ENCODE measurements at regions not wholly inside any gene's neighbourhood (a gene's known extent, or its start where the extent isn't known, plus 50 kb on each side); places are given as distances from the start of the nearest gene placed in this dataset.

- no peak for DNase-seq (ENCODE audit: low spot score)
- no peaks in the 10 kb centered on the region for H3K36me3 Mint-ChIP-seq (ENCODE audit: low read depth)
- intact Hi-C loops (cut with micrococcal nuclease), result no loop called here
- H3K27me3 Mint-ChIP-seq (ENCODE audit: insufficient read depth), result no peaks in the 10 kb centered on the region
- H3K4me3 Mint-ChIP-seq, result no peak overlapping the region
- H3K9me3 Mint-ChIP-seq, result no peaks in the 10 kb centered on the region
- peaks cover 13% of the 10 kb centered on the region for H3K4me1 Mint-ChIP-seq (ENCODE audit: low read depth)
- H3K27ac Mint-ChIP-seq, result no peak overlapping the region
These were observed 141.4 kb downstream of the VAPA start for GRCh38 chr18:10055125-10055750.

GRCh38 chr18:10056506-10056905 is 142.7 kb downstream of the VAPA start:
- H3K36me3 Mint-ChIP-seq (ENCODE audit: low read depth), result no peaks in the 10 kb centered on the region
- intact Hi-C loops (cut with micrococcal nuclease), result no loop called here
- no peak overlapping the region for H3K4me3 Mint-ChIP-seq
- no peak overlapping the region for H3K27ac Mint-ChIP-seq
- no peak for DNase-seq (ENCODE audit: low spot score)
- H3K9me3 Mint-ChIP-seq, result no peaks in the 10 kb centered on the region
- H3K27me3 Mint-ChIP-seq (ENCODE audit: insufficient read depth), result peaks cover 2% of the 10 kb centered on the region
- peaks cover 13% of the 10 kb centered on the region for H3K4me1 Mint-ChIP-seq (ENCODE audit: low read depth)

- Mint-ChIP-seq H3K27ac (no peak overlapping the region), H3K27me3 (ENCODE audit: insufficient read depth) (peaks cover 6% of the 10 kb centered on the region), H3K4me3 (no peak overlapping the region), H3K36me3 (ENCODE audit: low read depth) (no peaks in the 10 kb centered on the region), H3K9me3 (no peaks in the 10 kb centered on the region), H3K4me1 (ENCODE audit: low read depth) (peaks cover 13% of the 10 kb centered on the region)
- no peak for DNase-seq (ENCODE audit: low spot score)
- intact Hi-C loops (cut with micrococcal nuclease), result no loop called here
These were observed 143.6 kb downstream of the VAPA start for GRCh38 chr18:10057401-10057893.

- no peak for DNase-seq (ENCODE audit: low spot score)
These were observed 144.3 kb downstream of the VAPA start for GRCh38 chr18:10057894-10058791.

GRCh38 chr18:10059610-10060468 is 146.0 kb downstream of the VAPA start:
- Mint-ChIP-seq H3K36me3 (ENCODE audit: low read depth) (no peaks in the 10 kb centered on the region), H3K4me3 (no peak overlapping the region), H3K27ac (no peak overlapping the region), H3K4me1 (ENCODE audit: low read depth) (peaks cover 13% of the 10 kb centered on the region), H3K9me3 (no peaks in the 10 kb centered on the region), H3K27me3 (ENCODE audit: insufficient read depth) (peaks cover 6% of the 10 kb centered on the region)
- intact Hi-C loops (cut with micrococcal nuclease), result no loop called here
- DNase-seq (ENCODE audit: low spot score), result no peak

More at GRCh38 chr18:10057894-10058791, 144.3 kb downstream of the VAPA start:
- no peaks in the 10 kb centered on the region for H3K9me3 Mint-ChIP-seq
- H3K36me3 Mint-ChIP-seq (ENCODE audit: low read depth), result no peaks in the 10 kb centered on the region
- H3K27ac Mint-ChIP-seq, result no peak overlapping the region
- H3K4me3 Mint-ChIP-seq, result no peak overlapping the region
- peaks cover 13% of the 10 kb centered on the region for H3K4me1 Mint-ChIP-seq (ENCODE audit: low read depth)
- peaks cover 6% of the 10 kb centered on the region for H3K27me3 Mint-ChIP-seq (ENCODE audit: insufficient read depth)
- intact Hi-C loops (cut with micrococcal nuclease), result no loop called here

- Mint-ChIP-seq H3K9me3 (no peaks in the 10 kb centered on the region), H3K27ac (no peak overlapping the region), H3K4me3 (no peak overlapping the region), H3K27me3 (ENCODE audit: insufficient read depth) (peaks cover 6% of the 10 kb centered on the region), H3K36me3 (ENCODE audit: low read depth) (no peaks in the 10 kb centered on the region), H3K4me1 (ENCODE audit: low read depth) (peaks cover 13% of the 10 kb centered on the region)
- intact Hi-C loops (cut with micrococcal nuclease), result no loop called here
- DNase-seq (ENCODE audit: low spot score), result no peak
These were observed 146.6 kb downstream of the VAPA start for GRCh38 chr18:10060469-10060782.

GRCh38 chr18:10060841-10061240 is 147.0 kb downstream of the VAPA start:
- H3K36me3 Mint-ChIP-seq (ENCODE audit: low read depth), result no peaks in the 10 kb centered on the region
- no peak overlapping the region for H3K27ac Mint-ChIP-seq
- peaks cover 13% of the 10 kb centered on the region for H3K4me1 Mint-ChIP-seq (ENCODE audit: low read depth)
- peaks cover 6% of the 10 kb centered on the region for H3K27me3 Mint-ChIP-seq (ENCODE audit: insufficient read depth)
- intact Hi-C loops (cut with micrococcal nuclease), result no loop called here
- no peaks in the 10 kb centered on the region for H3K9me3 Mint-ChIP-seq
- DNase-seq (ENCODE audit: low spot score), result no peak
- H3K4me3 Mint-ChIP-seq, result no peak overlapping the region

- no peak overlapping the region for H3K4me3 Mint-ChIP-seq
- intact Hi-C loops (cut with micrococcal nuclease), result no loop called here
- peaks cover 6% of the 10 kb centered on the region for H3K27me3 Mint-ChIP-seq (ENCODE audit: insufficient read depth)
- H3K9me3 Mint-ChIP-seq, result no peaks in the 10 kb centered on the region
- no peaks in the 10 kb centered on the region for H3K36me3 Mint-ChIP-seq (ENCODE audit: low read depth)
- no peak for DNase-seq (ENCODE audit: low spot score)
- peaks cover 13% of the 10 kb centered on the region for H3K4me1 Mint-ChIP-seq (ENCODE audit: low read depth)
- no peak overlapping the region for H3K27ac Mint-ChIP-seq
These were observed 147.8 kb downstream of the VAPA start for GRCh38 chr18:10061566-10062140.

- intact Hi-C loops (cut with micrococcal nuclease), result no loop called here
- Mint-ChIP-seq H3K9me3 (no peaks in the 10 kb centered on the region), H3K27ac (no peak overlapping the region), H3K4me1 (ENCODE audit: low read depth) (peaks cover 11% of the 10 kb centered on the region), H3K4me3 (no peak overlapping the region), H3K27me3 (ENCODE audit: insufficient read depth) (peaks cover 6% of the 10 kb centered on the region), H3K36me3 (ENCODE audit: low read depth) (no peaks in the 10 kb centered on the region)
- DNase-seq (ENCODE audit: low spot score), result no peak
These were observed 148.8 kb downstream of the VAPA start for GRCh38 chr18:10062302-10063300.

GRCh38 chr18:10063489-10063888 is 149.7 kb downstream of the VAPA start:
- no peak for DNase-seq (ENCODE audit: low spot score)
- Mint-ChIP-seq H3K4me3 (no peak overlapping the region), H3K27ac (no peak overlapping the region), H3K4me1 (ENCODE audit: low read depth) (peaks cover 3% of the 10 kb centered on the region), H3K36me3 (ENCODE audit: low read depth) (no peaks in the 10 kb centered on the region), H3K9me3 (no peaks in the 10 kb centered on the region), H3K27me3 (ENCODE audit: insufficient read depth) (peaks cover 6% of the 10 kb centered on the region)
- intact Hi-C loops (cut with micrococcal nuclease), result no loop called here

- H3K4me1 Mint-ChIP-seq (ENCODE audit: low read depth), result no peaks in the 10 kb centered on the region
- H3K4me3 Mint-ChIP-seq, result no peak overlapping the region
- no peak for DNase-seq (ENCODE audit: low spot score)
- no peak overlapping the region for H3K27ac Mint-ChIP-seq
- intact Hi-C loops (cut with micrococcal nuclease), result no loop called here
- H3K36me3 Mint-ChIP-seq (ENCODE audit: low read depth), result no peaks in the 10 kb centered on the region
- peaks cover 6% of the 10 kb centered on the region for H3K27me3 Mint-ChIP-seq (ENCODE audit: insufficient read depth)
- no peaks in the 10 kb centered on the region for H3K9me3 Mint-ChIP-seq
These were observed 150.5 kb downstream of the VAPA start for GRCh38 chr18:10064267-10064666.

- H3K36me3 Mint-ChIP-seq (ENCODE audit: low read depth), result no peaks in the 10 kb centered on the region
- intact Hi-C loops (cut with micrococcal nuclease), result no loop called here
- peaks cover 6% of the 10 kb centered on the region for H3K27me3 Mint-ChIP-seq (ENCODE audit: insufficient read depth)
- no peak overlapping the region for H3K4me3 Mint-ChIP-seq
- no peak for DNase-seq (ENCODE audit: low spot score)
- no peaks in the 10 kb centered on the region for H3K9me3 Mint-ChIP-seq
- H3K27ac Mint-ChIP-seq, result no peak overlapping the region
- H3K4me1 Mint-ChIP-seq (ENCODE audit: low read depth), result no peaks in the 10 kb centered on the region
These were observed 151.5 kb downstream of the VAPA start for GRCh38 chr18:10065296-10065695.
